K562 (cell line): ENCODE measurements at regions not wholly inside any gene's neighbourhood (a gene's known extent, or its start where the extent isn't known, plus 50 kb on each side); places are given as distances from the start of the nearest gene placed in this dataset.

Experiments used
- ATAC-seq: fragments of 200-7000 bp; cut with Tn5 transposase; 3 replicates; pipeline ENCODE4 v1.9.1; 2020; ENCODE audit warnings: moderate library complexity
- BruUV-seq: library from RNA; stranded (reverse); fragments of 400-500 nt; replicated peaks from 2 replicates; lab custom pipeline; 2021; lab: Mats Ljungman, UMichigan
- CTCF ChIA-PET: fragments of 300-600 bp; formaldehyde crosslinking; extraction: SDS; loops from one replicate; lab custom pipeline; 2021; ENCODE audit warnings: low intra/inter-chr PET ratio; lab: Yijun Ruan, JAX
- POLR2A ChIA-PET: fragments of 300-600, 350-650 bp; sonication (Branson Sonifier 250); formaldehyde crosslinking; extraction: SDS; loops from one replicate; lab custom pipeline; 2021; ENCODE audit warnings: antibody characterized with exemption, inconsistent platforms; lab: Yijun Ruan, JAX
- DNase-seq, 4 experiments: peaks; one replicate each; pipeline versions ENCODE4 v3.0.0 to v3.0.0-alpha.2; 2011 to 2018; ENCODE audit warnings: low spot score in 3 of 4, mixed read lengths in 3 of 4; ENCODE audit errors: extremely low read depth in 1 of 4
- FAIRE-seq: peaks from 2 replicates; lab custom pipeline; 2011; peaks lifted over from hg19 to GRCh38; lab: Jason Lieb, UNC
- H2AFZ ChIP-seq: 2 replicates; pipeline ENCODE4 v1.6.0; 2011; ENCODE audit warnings: low read depth, low read length, control low read depth, inconsistent platforms
- H3K27ac ChIP-seq: fragments of 200-600 bp; 3 replicates; pipeline ENCODE4 v1.8.0; 2011; ENCODE audit warnings: low read depth, mild to moderate bottlenecking, control low read depth, inconsistent platforms, low read length, moderate library complexity, mixed read lengths; ENCODE audit errors: extremely low read depth
- H3K27me3 ChIP-seq, 2 experiments: fragments of 300-600 bp in 1 of 2; 2 replicates in 1 of 2; 3 replicates in 1 of 2; pipeline versions ENCODE4 v1.6.0 to v1.8.0; 2011; ENCODE audit warnings: inconsistent platforms in 2 of 2, low read length in 2 of 2, mild to moderate bottlenecking in 1 of 2, mixed read lengths in 1 of 2, moderate library complexity in 1 of 2; ENCODE audit not compliant: control insufficient read depth in 2 of 2, insufficient read depth in 2 of 2
- H3K36me3 ChIP-seq: fragments of 300-600 bp; 3 replicates; pipeline ENCODE4 v1.8.0; 2011; ENCODE audit warnings: mild to moderate bottlenecking, low read length, inconsistent platforms; ENCODE audit not compliant: control insufficient read depth, insufficient read depth
- H3K4me1 ChIP-seq, 2 experiments: fragments of 200-600 bp in 1 of 2; replicated peaks in 1 of 2; 2 replicates in 1 of 2; 3 replicates in 1 of 2; pipeline versions ENCODE4 v1.5.1 to v1.8.0; 2011; ENCODE audit warnings: inconsistent platforms in 2 of 2, low read length in 2 of 2, mild to moderate bottlenecking in 1 of 2, mixed read lengths in 1 of 2, moderate library complexity in 1 of 2; ENCODE audit not compliant: control insufficient read depth in 2 of 2, insufficient read depth in 2 of 2
- H3K4me2 ChIP-seq: 2 replicates; pipeline ENCODE4 v1.6.1; 2011; ENCODE audit warnings: low read length, control low read depth, inconsistent platforms, mixed read lengths; ENCODE audit not compliant: insufficient read depth
- H3K4me3 ChIP-seq: fragments of 200-600 bp; sonication (generic), shearing (Covaris generic); 2 replicates; pipeline ENCODE4 v1.5.1; 2016; ENCODE audit warnings: control low read depth, inconsistent platforms
- H3K79me2 ChIP-seq: fragments of 200-600 bp; 3 replicates; pipeline ENCODE4 v1.8.0; 2011; ENCODE audit warnings: low read length, inconsistent platforms; ENCODE audit not compliant: control insufficient read depth, insufficient read depth
- H3K9ac ChIP-seq, 2 experiments: 2 replicates each; pipeline versions ENCODE4 v1.6.0 to v1.6.1; 2011; ENCODE audit warnings: low read depth in 2 of 2, low read length in 2 of 2, control low read depth in 1 of 2, inconsistent platforms in 1 of 2, mild to moderate bottlenecking in 1 of 2, mixed read lengths in 1 of 2; ENCODE audit not compliant: insufficient read depth in 1 of 2
- H3K9me1 ChIP-seq: one replicate; pipeline ENCODE4 v1.6.0; 2011; ENCODE audit warnings: inconsistent platforms, mild to moderate bottlenecking, low read length, moderate library complexity; ENCODE audit not compliant: control insufficient read depth, insufficient read depth
- H3K9me3 ChIP-seq: replicated peaks from 2 replicates; pipeline ENCODE4 v1.5.1; 2011; ENCODE audit warnings: low read depth, low read length, inconsistent platforms; ENCODE audit not compliant: control insufficient read depth, insufficient read depth
- H4K20me1 ChIP-seq: replicated peaks from 2 replicates; pipeline ENCODE4 v1.6.1; 2011; ENCODE audit warnings: low read length, inconsistent platforms, mixed read lengths; ENCODE audit not compliant: control insufficient read depth, insufficient read depth
- ARID4B ChIP-seq: sonication (generic); formaldehyde crosslinking; IDR thresholded peaks from 2 replicates; pipeline ENCODE4 v1.8.0; 2022; ENCODE audit warnings: mild to moderate bottlenecking, missing genetic modification reagents
- ARNT ChIP-seq, 2 experiments: fragments of 450-650 bp; IDR thresholded peaks; 2 replicates each; pipeline ENCODE4 v1.6.1; 2016; ENCODE audit warnings: mild to moderate bottlenecking in 1 of 2
- CAMTA2 ChIP-seq: fragments of 250-450 bp; sonication (Bioruptor Pico); conservative IDR thresholded peaks from 2 replicates; pipeline ENCODE4 v1.5.1; 2022
- ETV5 ChIP-seq: sonication (generic); formaldehyde crosslinking; IDR thresholded peaks from 2 replicates; pipeline ENCODE4 v1.4.0; 2020; ENCODE audit warnings: low read depth, mild to moderate bottlenecking, missing genetic modification reagents
- HNRNPUL1 ChIP-seq: fragments of 200-400 bp; formaldehyde crosslinking; IDR thresholded peaks from 2 replicates; pipeline ENCODE4 v1.6.1; 2017; ENCODE audit warnings: low read length
- LEF1 ChIP-seq: fragments of 450-650 bp; IDR thresholded peaks from 2 replicates; pipeline ENCODE4 v1.6.1; 2016; ENCODE audit warnings: mild to moderate bottlenecking
- MIER1 ChIP-seq: fragments of 450-650 bp; IDR thresholded peaks from 2 replicates; pipeline ENCODE4 v1.6.1; 2016; ENCODE audit warnings: antibody characterized with exemption, mild to moderate bottlenecking, low read depth
- SMC3 ChIP-seq: conservative IDR thresholded peaks from 2 replicates; pipeline ENCODE4 v1.6.1; 2011; ENCODE audit warnings: low read depth, low read length, improper control_type of control experiment; ENCODE audit not compliant: insufficient read depth
- SPI1 ChIP-seq: IDR thresholded peaks from 2 replicates; pipeline ENCODE4 v1.6.1; 2011; ENCODE audit warnings: low read depth, low read length, control low read depth, borderline replicate concordance
- ZKSCAN1 ChIP-seq: fragments of 150-350 bp; IDR thresholded peaks from 2 replicates; pipeline ENCODE4 v1.6.1; 2016; ENCODE audit warnings: low read depth, low read length
- ZKSCAN8 ChIP-seq: fragments of 200-800 bp; sonication (Bioruptor generic); IDR thresholded peaks from 2 replicates; pipeline ENCODE4 v1.6.1; 2016; ENCODE audit warnings: missing genetic modification characterization, missing compliant biosample characterization
- ZNF766 ChIP-seq: fragments of 200-800 bp; sonication (Bioruptor generic); conservative IDR thresholded peaks from 2 replicates; pipeline ENCODE4 v1.6.1; 2016; ENCODE audit warnings: missing genetic modification characterization, missing compliant biosample characterization
- WGBS: fragments of 100-300 bp; shearing (Covaris generic); methylation state at CpG from one replicate; pipeline ENCODE4 v1.1.6; 2016; ENCODE audit warnings: low coverage, mixed read lengths; ENCODE audit not compliant: insufficient coverage; ENCODE audit errors: missing lambda C conversion rate; 5-methylcytosine and 5-hydroxymethylcytosine counted together
- in situ Hi-C: fragments of 300-500 bp; cut with MboI; formaldehyde crosslinking; loops from 4 replicates; pipeline ENCODE4 v1.15.0; 2018; ENCODE audit warnings: inconsistent platforms, mixed read lengths
- intact Hi-C: fragments of 100-400 bp; cut with micrococcal nuclease; formaldehyde crosslinking; loops from 2 replicates; pipeline ENCODE4 v1.14.2; 2022
- TF ChIP-seq, protein P1 (sequence below): fragments of 450-650 bp; formaldehyde crosslinking; IDR thresholded peaks from 2 replicates; pipeline ENCODE4 v1.4.0; 2020; ENCODE audit warnings: mild to moderate bottlenecking
- TF ChIP-seq, protein P2 (sequence below): sonication (generic); IDR thresholded peaks from 2 replicates; pipeline ENCODE4 v1.6.1; 2016
- TF ChIP-seq, protein P3 (sequence below): fragments of 250-450 bp; sonication (Bioruptor Pico); IDR thresholded peaks from 2 replicates; pipeline ENCODE4 v1.8.0; 2021; ENCODE audit warnings: moderate library complexity, mild to moderate bottlenecking, inconsistent platforms

- no peak for DNase-seq
- BruUV-seq = no TSS peak
- intact Hi-C loops = no loop called here
- no peaks in the 10 kb centered on the region for H3K9me1 ChIP-seq
- H2AFZ ChIP-seq = no peak overlapping the region
- ATAC-seq = no peak
- CTCF ChIA-PET = no interaction called here
- H3K9me3 ChIP-seq = no peaks in the 10 kb centered on the region
- no peaks in the 10 kb centered on the region for H3K79me2 ChIP-seq
- H3K4me3 ChIP-seq = no peak overlapping the region
- H4K20me1 ChIP-seq = no peaks in the 10 kb centered on the region
- H3K9ac ChIP-seq = no peak overlapping the region
- POLR2A ChIA-PET = interaction anchor here (1.8 kb wide), 1 partner anchor 10 kb away, joined by 4 read pairs; no protein-coding TSS in a partner anchor
- FAIRE-seq = no peak
- no peaks in the 10 kb centered on the region for H3K27me3 ChIP-seq
- in situ Hi-C loops = no loop called here
- no peak overlapping the region for H3K27ac ChIP-seq
- H3K4me1 ChIP-seq = no peaks in the 10 kb centered on the region
- no peak overlapping the region for H3K4me2 ChIP-seq
- TF ChIP-seq HNRNPUL1 (no peak), ZKSCAN8 (CRISPR knock-in tag) (no peak), SPI1 (no peak), LEF1 (no peak), MIER1 (no peak), ZNF766 (no peak), ETV5 (no peak), ARID4B (no peak), SMC3 (no peak), ZKSCAN1 (no peak), CAMTA2 (no peak), ARNT (IDR thresholded peaks at IDR 0.05) (no peak)
- TF ChIP-seq, protein P1, sequence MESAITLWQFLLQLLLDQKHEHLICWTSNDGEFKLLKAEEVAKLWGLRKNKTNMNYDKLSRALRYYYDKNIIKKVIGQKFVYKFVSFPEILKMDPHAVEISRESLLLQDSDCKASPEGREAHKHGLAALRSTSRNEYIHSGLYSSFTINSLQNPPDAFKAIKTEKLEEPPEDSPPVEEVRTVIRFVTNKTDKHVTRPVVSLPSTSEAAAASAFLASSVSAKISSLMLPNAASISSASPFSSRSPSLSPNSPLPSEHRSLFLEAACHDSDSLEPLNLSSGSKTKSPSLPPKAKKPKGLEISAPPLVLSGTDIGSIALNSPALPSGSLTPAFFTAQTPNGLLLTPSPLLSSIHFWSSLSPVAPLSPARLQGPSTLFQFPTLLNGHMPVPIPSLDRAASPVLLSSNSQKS (CRISPR knock-in tag) = no peak
- TF ChIP-seq, protein P2, sequence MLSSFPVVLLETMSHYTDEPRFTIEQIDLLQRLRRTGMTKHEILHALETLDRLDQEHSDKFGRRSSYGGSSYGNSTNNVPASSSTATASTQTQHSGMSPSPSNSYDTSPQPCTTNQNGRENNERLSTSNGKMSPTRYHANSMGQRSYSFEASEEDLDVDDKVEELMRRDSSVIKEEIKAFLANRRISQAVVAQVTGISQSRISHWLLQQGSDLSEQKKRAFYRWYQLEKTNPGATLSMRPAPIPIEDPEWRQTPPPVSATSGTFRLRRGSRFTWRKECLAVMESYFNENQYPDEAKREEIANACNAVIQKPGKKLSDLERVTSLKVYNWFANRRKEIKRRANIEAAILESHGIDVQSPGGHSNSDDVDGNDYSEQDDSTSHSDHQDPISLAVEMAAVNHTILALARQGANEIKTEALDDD = no peak
- TF ChIP-seq, protein P3, sequence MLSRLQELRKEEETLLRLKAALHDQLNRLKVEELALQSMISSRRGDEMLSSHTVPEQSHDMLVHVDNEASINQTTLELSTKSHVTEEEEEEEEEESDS (CRISPR knock-in tag) = no peak
- TF ChIP-seq, all 486 proteins: peak for 0
- 7% methylated on average over 4 of the region's 4 CpGs for WGBS
- no peaks in the 10 kb centered on the region for H3K36me3 ChIP-seq
These were observed 68.6 kb upstream of the MCHR2 start for GRCh38 chr6:100062621-100063020.
